Epithelial cell of proximal tubule (primary cell): ENCODE measurements at regions not wholly inside any gene's neighbourhood (a gene's known extent, or its start where the extent isn't known, plus 50 kb on each side); places are given as distances from the start of the nearest gene placed in this dataset.

ENCODE experiments used
- DNase-seq: peaks from one replicate; pipeline ENCODE4 v3.0.0-alpha.2; 2011; ENCODE audit warnings: low read depth
- H3K4me3 ChIP-seq: 2 replicates; pipeline ENCODE4 v1.5.1; 2011; ENCODE audit warnings: low read depth, mild to moderate bottlenecking, low read length
- CTCF ChIP-seq: conservative IDR thresholded peaks from 2 replicates; pipeline ENCODE4 v1.5.1; 2012; ENCODE audit warnings: low read depth, mild to moderate bottlenecking, low read length

DNA sequence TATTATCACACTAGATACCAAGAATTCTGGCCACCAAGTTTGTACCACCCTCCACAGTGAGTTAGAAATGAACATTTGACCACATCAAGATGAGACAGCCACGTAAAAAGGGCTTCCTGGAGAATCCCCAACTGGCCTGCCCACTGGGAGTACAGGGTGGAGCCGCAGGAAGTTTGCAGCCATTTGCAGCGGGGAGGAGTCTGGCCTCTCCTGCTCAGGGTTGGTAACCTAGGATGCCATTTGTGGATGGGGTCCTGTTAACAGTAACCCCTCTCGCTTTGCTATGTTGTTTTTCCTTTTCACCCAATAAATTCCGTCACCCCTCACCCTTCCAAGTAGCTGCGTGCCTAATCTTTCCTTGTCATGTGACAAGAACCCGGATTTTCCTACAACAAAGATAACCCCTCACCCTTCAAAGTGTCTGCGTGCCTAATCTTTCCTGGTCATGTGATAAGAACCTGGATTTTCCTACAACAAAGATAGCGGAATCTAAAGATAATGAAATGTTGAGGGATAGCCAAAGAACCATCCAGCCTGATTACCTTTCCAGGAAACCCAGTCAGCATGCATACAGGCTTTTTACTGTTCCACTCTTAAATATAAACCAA is 245.4 kb downstream of the NAF1 start:
- DNase-seq: no peak
- no peak for TF ChIP-seq CTCF

DNA sequence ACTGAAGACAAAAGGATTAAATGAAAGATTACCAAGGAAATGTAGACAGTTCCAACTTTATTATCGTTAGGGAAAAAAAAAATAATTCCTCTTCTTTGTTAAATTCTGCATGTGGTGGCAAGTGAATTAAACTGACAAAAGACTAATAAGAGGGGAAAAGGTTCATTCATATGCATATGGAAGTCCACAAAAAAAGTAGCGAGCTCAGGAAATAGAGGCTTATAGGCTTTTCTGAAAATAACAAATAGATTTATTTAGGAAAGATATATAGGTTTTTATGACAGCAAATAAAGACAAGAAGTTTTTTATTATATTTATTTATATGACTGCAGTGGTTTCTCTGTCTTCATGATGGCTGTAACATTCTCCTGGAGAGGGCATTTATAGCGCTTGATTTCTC is 246.0 kb downstream of the NAF1 start:
- no peak for TF ChIP-seq CTCF
- DNase-seq: no peak

More for the DNA sequence above, 245.4 kb downstream of the NAF1 start:
- no peak overlapping the region for H3K4me3 ChIP-seq

DNA sequence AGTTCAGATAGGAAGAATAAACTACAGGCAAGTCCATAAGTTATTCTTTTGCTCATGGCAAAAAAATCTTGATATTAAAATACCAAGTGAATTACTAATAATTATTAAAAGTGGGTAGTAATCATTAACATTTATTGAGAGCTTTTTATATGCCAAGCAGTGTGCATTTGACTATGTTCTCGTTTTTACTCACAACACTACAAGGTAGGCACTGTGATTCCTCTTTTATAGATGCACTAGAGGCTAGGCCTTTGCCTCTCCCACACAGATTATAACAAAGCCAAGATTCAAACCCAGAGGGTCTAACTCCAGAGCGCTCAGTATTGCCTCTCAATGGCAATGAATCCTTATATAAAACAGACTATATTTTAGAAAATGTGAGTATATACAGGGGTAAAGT is 254.2 kb downstream of the NAF1 start:
- H3K4me3 ChIP-seq: no peak overlapping the region
- TF ChIP-seq CTCF: no peak
- DNase-seq: no peak

More for the DNA sequence above, 246.0 kb downstream of the NAF1 start:
- H3K4me3 ChIP-seq: no peak overlapping the region

- no peak overlapping the region for H3K4me3 ChIP-seq
- no peak for TF ChIP-seq CTCF
- DNase-seq: no peak
These were observed 255.3 kb downstream of the NAF1 start for GRCh38 chr4:162911349-162911748.

- H3K4me3 ChIP-seq: no peak overlapping the region
- TF ChIP-seq CTCF: no peak
- no peak for DNase-seq
These were observed 256.7 kb downstream of the NAF1 start for GRCh38 chr4:162909952-162910351.

GRCh38 chr4:162894387-162894786 is 272.3 kb downstream of the NAF1 start:
- no peak for TF ChIP-seq CTCF
- H3K4me3 ChIP-seq: no peak overlapping the region
- DNase-seq: no peak
